HepG2 (cell line): ENCODE measurements at regions not wholly inside any gene's neighbourhood (a gene's known extent, or its start where the extent isn't known, plus 50 kb on each side); places are given as distances from the start of the nearest gene placed in this dataset.

ENCODE experiments used
- ATAC-seq: fragments of 200-7000 bp; cut with Tn5 transposase; 3 replicates; pipeline ENCODE4 v1.9.1; 2020; ENCODE audit warnings: mild to moderate bottlenecking, moderate library complexity
- BruUV-seq: library from RNA; stranded (reverse); fragments of 400-500 nt; replicated peaks from 2 replicates; lab custom pipeline; 2021; lab: Mats Ljungman, UMichigan
- CTCF ChIA-PET: fragments of 300-600 bp; formaldehyde crosslinking; extraction: SDS; loops from one replicate; lab custom pipeline; 2021; ENCODE audit warnings: low total read pairs, inconsistent platforms, low intra/inter-chr PET ratio; lab: Yijun Ruan, JAX
- POLR2A ChIA-PET: fragments of 350-600 bp; sonication (Branson Sonifier 250); formaldehyde crosslinking; loops from one replicate; lab custom pipeline; 2020; ENCODE audit warnings: antibody characterized with exemption, inconsistent platforms; lab: Yijun Ruan, JAX
- DNase-seq: peaks from one replicate; pipeline ENCODE4 v3.0.0-alpha.2; 2015; ENCODE audit warnings: low spot score
- FAIRE-seq: peaks from 3 replicates; lab custom pipeline; 2011; peaks lifted over from hg19 to GRCh38; lab: Jason Lieb, UNC
- H2AFZ ChIP-seq: one replicate; pipeline ENCODE4 v1.6.1; 2011; ENCODE audit warnings: low read length, inconsistent platforms
- H3K27ac ChIP-seq: fragments of 300-600 bp; 3 replicates; pipeline ENCODE4 v1.8.0; 2011; ENCODE audit warnings: mixed run types, mild to moderate bottlenecking, mixed read lengths, low read length, inconsistent platforms; ENCODE audit not compliant: insufficient read depth; ENCODE audit errors: extremely low read length
- H3K27me3 ChIP-seq, 2 experiments: fragments of 200-600 bp in 1 of 2; 2 replicates in 1 of 2; 3 replicates in 1 of 2; pipeline versions ENCODE4 v1.6.0 to v1.8.0; 2011; ENCODE audit warnings: low read length in 2 of 2, mild to moderate bottlenecking in 2 of 2, moderate library complexity in 2 of 2, inconsistent platforms in 1 of 2; ENCODE audit not compliant: insufficient read depth in 2 of 2, control insufficient read depth in 1 of 2
- H3K36me3 ChIP-seq, 2 experiments: fragments of 200-600 bp in 1 of 2; replicated peaks in 1 of 2; 2 replicates in 1 of 2; 3 replicates in 1 of 2; pipeline versions ENCODE4 v1.5.1 to v1.8.0; 2011; ENCODE audit warnings: low read length in 2 of 2, inconsistent platforms in 1 of 2; ENCODE audit not compliant: insufficient read depth in 2 of 2, control insufficient read depth in 1 of 2
- H3K4me1 ChIP-seq: 2 replicates; pipeline ENCODE4 v1.5.1; 2012; ENCODE audit warnings: low read length, inconsistent platforms; ENCODE audit not compliant: insufficient read depth
- H3K4me2 ChIP-seq: 2 replicates; pipeline ENCODE4 v1.6.0; 2011; ENCODE audit warnings: low read depth, low read length, inconsistent platforms
- H3K4me3 ChIP-seq, 3 experiments: fragments of 200-600 bp in 1 of 3; sonication (generic), shearing (Covaris generic) in 1 of 3; replicated peaks in 1 of 3; 2 replicates each; pipeline ENCODE4 v1.5.1; 2011 to 2016; ENCODE audit warnings: low read length in 3 of 3, inconsistent platforms in 2 of 3, low read depth in 2 of 3, mild to moderate bottlenecking in 2 of 3, control low read depth in 1 of 3, mixed read lengths in 1 of 3; ENCODE audit not compliant: insufficient read depth in 1 of 3
- H3K79me2 ChIP-seq: one replicate; pipeline ENCODE4 v1.6.1; 2011; ENCODE audit warnings: low read length, inconsistent platforms; ENCODE audit not compliant: insufficient read depth
- H3K9ac ChIP-seq: 2 replicates; pipeline ENCODE4 v1.6.0; 2011; ENCODE audit warnings: mild to moderate bottlenecking, low read depth, low read length, inconsistent platforms; ENCODE audit not compliant: insufficient read depth
- H3K9me3 ChIP-seq: 2 replicates; pipeline ENCODE4 v1.5.1; 2012; ENCODE audit warnings: mild to moderate bottlenecking, low read length
- H4K20me1 ChIP-seq: 2 replicates; pipeline ENCODE4 v1.6.0; 2011; ENCODE audit warnings: inconsistent platforms, mild to moderate bottlenecking, low read length, moderate library complexity; ENCODE audit not compliant: insufficient read depth
- ASH2L ChIP-seq: fragments of 300-600, 200-600 bp; sonication (generic); IDR thresholded peaks from 2 replicates; pipeline ENCODE4 v1.7.0; 2017; ENCODE audit warnings: low read depth, mild to moderate bottlenecking, moderate library complexity, mixed read lengths, low read length; ENCODE audit not compliant: insufficient read length
- FIP1L1 ChIP-seq: fragments of 200-400 bp; formaldehyde crosslinking; IDR thresholded peaks from 2 replicates; pipeline ENCODE4 v1.6.1; 2018; ENCODE audit warnings: low read depth, mild to moderate bottlenecking, low read length, moderate library complexity, borderline replicate concordance; ENCODE audit not compliant: insufficient read depth
- SNAPC2 ChIP-seq: sonication (generic); formaldehyde crosslinking; IDR thresholded peaks from 2 replicates; pipeline ENCODE4 v1.8.1; 2022; ENCODE audit warnings: mild to moderate bottlenecking, missing genetic modification reagents
- TRIM24 ChIP-seq: sonication (generic); formaldehyde crosslinking; IDR thresholded peaks from 2 replicates; pipeline ENCODE4 v1.8.0; 2022; ENCODE audit warnings: mild to moderate bottlenecking, missing genetic modification reagents
- YY1 ChIP-seq: IDR thresholded peaks from 2 replicates; pipeline ENCODE4 v1.6.1; 2011; ENCODE audit warnings: low read length, low read depth, moderate library complexity, mild to moderate bottlenecking; ENCODE audit not compliant: insufficient read depth, insufficient replicate concordance
- ZNF550 ChIP-seq: sonication (generic); formaldehyde crosslinking; IDR thresholded peaks from 2 replicates; pipeline ENCODE4 v1.4.0; 2020; ENCODE audit warnings: mild to moderate bottlenecking, missing genetic modification reagents, borderline replicate concordance
- WGBS: methylation state at CpG from one replicate; pipeline ENCODE4 v1.1.6; 2017; ENCODE audit warnings: low lambda C conversion rate; 5-methylcytosine and 5-hydroxymethylcytosine counted together
- in situ Hi-C: cut with HindIII; loops from 2 replicates; pipeline ENCODE4 v1.10.0; 2017; ENCODE audit warnings: low pct_unique_long_range_greater_than_20kb; ENCODE audit not compliant: extremely low pct_ligation_motif_present
- intact Hi-C: fragments of 100-400 bp; cut with micrococcal nuclease; formaldehyde crosslinking; loops from one replicate; pipeline ENCODE4 v1.10.0; 2022; ENCODE audit not compliant: unreplicated experiment
- TF ChIP-seq, protein P1 (sequence below): IDR thresholded peaks from 2 replicates; pipeline ENCODE4 v1.6.1; 2016; ENCODE audit warnings: missing biosample characterization, missing genetic modification reagents, low read depth

DNA sequence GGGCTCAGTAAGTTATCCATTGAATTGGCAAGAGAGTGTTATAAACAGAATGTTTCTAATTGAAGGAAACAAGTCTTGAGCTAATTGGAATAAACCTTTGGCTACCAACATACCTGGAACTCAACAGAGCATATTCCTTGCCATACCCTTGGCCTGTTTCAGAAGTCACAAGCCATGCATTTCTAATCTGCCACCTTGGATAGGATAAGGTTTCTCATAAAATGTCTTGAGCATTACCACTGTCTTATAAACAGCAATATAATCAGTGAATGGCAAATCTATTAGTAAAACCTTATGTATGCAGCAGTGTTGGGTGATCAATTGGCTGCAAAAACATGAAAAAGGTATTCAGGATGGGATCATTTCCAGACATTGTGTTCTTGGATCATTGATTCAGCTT, 765.2 kb upstream of the SEL1L start:
- Histone ChIP-seq H3K4me3 (no peak overlapping the region), H3K4me1 (no peaks in the 10 kb centered on the region), H3K9me3 (peaks cover 89% of the 10 kb centered on the region), H3K27ac (no peak overlapping the region), H3K27me3 (no peaks in the 10 kb centered on the region), H3K4me2 (no peak overlapping the region), H3K36me3 (no peaks in the 10 kb centered on the region), H2AFZ (no peak overlapping the region), H3K79me2 (no peaks in the 10 kb centered on the region), H4K20me1 (no peaks in the 10 kb centered on the region), H3K9ac (no peak overlapping the region)
- ATAC-seq (no peak), DNase-seq (no peak), FAIRE-seq (no peak)
- no TSS peak for BruUV-seq
- POLR2A ChIA-PET: no interaction called here
- TF ChIP-seq YY1 (no peak), ZNF550 (CRISPR knock-in tag) (no peak), TRIM24 (no peak)
- intact Hi-C loops: no loop called here
- in situ Hi-C loops: no loop called here
- CTCF ChIA-PET: no interaction called here

DNA sequence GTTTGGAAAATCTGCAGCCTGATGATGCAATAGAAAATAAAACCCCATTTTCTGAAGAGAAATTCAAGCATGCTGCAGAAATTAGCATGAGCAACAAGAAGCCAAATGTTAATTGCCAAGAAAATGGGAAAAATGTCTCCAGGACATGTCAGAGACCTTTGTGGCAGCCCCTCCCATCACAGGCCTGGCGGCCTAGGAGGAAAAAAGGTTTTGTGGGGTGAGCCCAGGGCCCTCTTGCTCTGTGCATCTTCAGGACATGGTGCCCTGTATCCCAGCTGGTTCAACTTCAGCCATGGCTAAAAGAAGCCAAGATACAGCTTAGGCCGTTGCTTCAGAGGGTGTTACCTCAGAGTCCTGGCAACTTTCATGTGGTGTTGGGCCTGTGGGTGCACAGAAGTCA, 775.5 kb upstream of the SEL1L start:
- in situ Hi-C loops: no loop called here
- Histone ChIP-seq H3K9ac (no peak overlapping the region), H3K9me3 (peaks cover 81% of the 10 kb centered on the region), H3K4me2 (no peak overlapping the region), H4K20me1 (no peaks in the 10 kb centered on the region), H3K79me2 (no peaks in the 10 kb centered on the region), H3K4me1 (no peaks in the 10 kb centered on the region), H2AFZ (no peak overlapping the region), H3K4me3 (no peak overlapping the region), H3K36me3 (no peaks in the 10 kb centered on the region), H3K27me3 (no peaks in the 10 kb centered on the region), H3K27ac (no peak overlapping the region)
- BruUV-seq: no TSS peak
- TF ChIP-seq, protein P1, sequence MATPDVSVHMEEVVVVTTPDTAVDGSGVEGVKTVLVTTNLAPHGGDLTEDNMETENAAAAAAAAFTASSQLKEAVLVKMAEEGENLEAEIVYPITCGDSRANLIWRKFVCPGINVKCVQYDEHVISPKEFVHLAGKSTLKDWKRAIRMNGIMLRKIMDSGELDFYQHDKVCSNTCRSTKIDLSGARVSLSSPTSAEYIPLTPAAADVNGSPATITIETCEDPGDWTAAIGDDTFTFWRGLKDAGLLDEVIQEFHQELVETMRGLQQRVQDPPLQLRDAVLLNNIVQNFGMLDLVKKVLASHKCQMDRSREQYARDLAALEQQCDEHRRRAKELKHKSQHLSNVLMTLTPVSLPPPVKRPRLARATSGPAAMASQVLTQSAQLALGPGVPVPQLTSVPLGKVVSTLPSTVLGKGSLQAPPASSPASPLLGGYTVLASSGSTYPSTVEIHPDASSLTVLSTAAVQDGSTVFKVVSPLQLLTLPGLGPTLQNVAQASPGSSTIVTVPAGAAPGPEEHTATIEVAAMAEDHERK: no peak
- TF ChIP-seq SNAPC2: no peak
- TF ChIP-seq FIP1L1: no peak
- TF ChIP-seq ASH2L: no peak
- FAIRE-seq (no peak), DNase-seq (no peak), ATAC-seq (no peak)
- intact Hi-C loops: no loop called here
- 17% methylated on average over 1 of the region's 2 CpGs for WGBS
- ChIA-PET POLR2A (no interaction called here), CTCF (no interaction called here)
